A549 (cell line): ENCODE measurements at regions not wholly inside any gene's neighbourhood (a gene's known extent, or its start where the extent isn't known, plus 50 kb on each side); places are given as distances from the start of the nearest gene placed in this dataset.

ENCODE experiments used
- ATAC-seq, 2 experiments: fragments of 200-7000 bp in 1 of 2; fragments of >200 bp in 1 of 2; cut with Nextera tagmentation in 1 of 2; cut with Tn5 transposase in 1 of 2; 3 replicates each; pipeline versions ENCODE4 v1.8.0 to v1.9.1; 2018 to 2020; ENCODE audit warnings: mild to moderate bottlenecking in 1 of 2, moderate library complexity in 1 of 2
- CTCF ChIA-PET: fragments of 300-600 bp; sonication (Branson Sonifier 250); formaldehyde crosslinking; extraction: SDS; loops from one replicate; lab custom pipeline; 2021; ENCODE audit warnings: antibody characterized with exemption, inconsistent platforms; lab: Yijun Ruan, JAX
- POLR2A ChIA-PET: fragments of 350-600 bp; formaldehyde crosslinking; extraction: SDS; loops from one replicate; lab custom pipeline; 2021; ENCODE audit warnings: antibody characterized with exemption, inconsistent platforms; lab: Yijun Ruan, JAX
- DNase-seq, 2 experiments: peaks; one replicate each; pipeline versions ENCODE4 v3.0.0 to v3.0.0-alpha.2; 2011 to 2016; ENCODE audit warnings: low read depth in 1 of 2, low spot score in 1 of 2
- FAIRE-seq: peaks from 2 replicates; lab custom pipeline; 2011; peaks lifted over from hg19 to GRCh38; lab: Jason Lieb, UNC
- H3K27ac ChIP-seq, 2 experiments: fragments of >200 bp; sonication (Bioruptor Twin); formaldehyde crosslinking; 3 replicates each; pipeline ENCODE4 v1.5.1; 2016 to 2017
- H3K4me1 ChIP-seq: fragments of >200 bp; sonication (Bioruptor Twin); formaldehyde crosslinking; 3 replicates; pipeline ENCODE4 v1.6.1; 2016
- H3K4me2 ChIP-seq: fragments of >200 bp; sonication (Bioruptor Twin); formaldehyde crosslinking; 3 replicates; pipeline ENCODE4 v1.6.1; 2016
- H3K4me3 ChIP-seq: fragments of >200 bp; sonication (Bioruptor Twin); formaldehyde crosslinking; 3 replicates; pipeline ENCODE4 v1.5.1; 2016
- H3K9me3 ChIP-seq: fragments of >200 bp; sonication (Bioruptor Twin); formaldehyde crosslinking; 3 replicates; pipeline ENCODE4 v1.6.1; 2016
- CBX2 ChIP-seq: fragments of 200-600 bp; sonication (generic); IDR thresholded peaks from 2 replicates; pipeline ENCODE4 v1.6.1; 2016; ENCODE audit warnings: low read depth, mild to moderate bottlenecking, borderline replicate concordance
- CTCF ChIP-seq: fragments of >200 bp; sonication (Bioruptor Twin); formaldehyde crosslinking; IDR thresholded peaks from 3 replicates; pipeline ENCODE4 v1.5.1; 2016
- E2F6 ChIP-seq: IDR thresholded peaks from 2 replicates; pipeline ENCODE4 v1.6.1; 2012; ENCODE audit warnings: low read depth, borderline replicate concordance
- EP300 ChIP-seq, 2 experiments: fragments of >200 bp; sonication (Bioruptor Twin); formaldehyde crosslinking; IDR thresholded peaks; 2 replicates in 1 of 2; 3 replicates in 1 of 2; pipeline ENCODE4 v1.6.1; 2016 to 2017
- FOSL2 ChIP-seq, 2 experiments: fragments of 450-650 bp in 1 of 2; fragments of >200 bp in 1 of 2; sonication (Bioruptor Twin) in 1 of 2; formaldehyde crosslinking; IDR thresholded peaks; 2 replicates each; pipeline versions ENCODE4 v1.5.0 to v1.6.1; 2016 to 2020; ENCODE audit warnings: mild to moderate bottlenecking in 1 of 2, moderate library complexity in 1 of 2
- FOXS1 ChIP-seq: fragments of 250-450 bp; sonication (Bioruptor Pico); IDR thresholded peaks from 2 replicates; pipeline ENCODE4 v1.5.0; 2020; ENCODE audit warnings: mild to moderate bottlenecking, moderate library complexity
- GATA3 ChIP-seq: IDR thresholded peaks from 2 replicates; pipeline ENCODE4 v1.6.1; 2012; ENCODE audit warnings: borderline replicate concordance
- HDAC2 ChIP-seq: fragments of 200-600 bp; sonication (generic); IDR thresholded peaks from 2 replicates; pipeline ENCODE4 v1.6.1; 2016
- HEYL ChIP-seq: fragments of 250-450 bp; sonication (Bioruptor Pico); IDR thresholded peaks from 2 replicates; pipeline ENCODE4 v1.8.0; 2021; ENCODE audit warnings: mild to moderate bottlenecking, moderate library complexity
- HOXB13 ChIP-seq: fragments of 250-450 bp; sonication (Bioruptor Pico); IDR thresholded peaks from 2 replicates; pipeline ENCODE4 v1.5.0; 2020; ENCODE audit warnings: low read depth, mild to moderate bottlenecking, moderate library complexity
- MAX ChIP-seq: IDR thresholded peaks from 2 replicates; pipeline ENCODE4 v1.6.1; 2012
- MYC ChIP-seq: IDR thresholded peaks from 2 replicates; pipeline ENCODE4 v1.6.1; 2012; ENCODE audit warnings: mild to moderate bottlenecking, inconsistent platforms, low read length, improper control_type of control experiment, borderline replicate concordance
- NFE2L2 ChIP-seq: fragments of 150-350 bp; conservative IDR thresholded peaks from 2 replicates; pipeline ENCODE4 v1.6.1; 2014; ENCODE audit warnings: low read length
- POLR2AphosphoS2 ChIP-seq: conservative IDR thresholded peaks from 2 replicates; pipeline ENCODE4 v1.6.1; 2012; ENCODE audit warnings: low read length, improper control_type of control experiment, inconsistent platforms
- REST ChIP-seq: fragments of 200-600 bp; sonication (generic); IDR thresholded peaks from 2 replicates; pipeline ENCODE4 v1.6.1; 2016; ENCODE audit warnings: antibody characterized with exemption, mild to moderate bottlenecking, moderate library complexity
- RFX5 ChIP-seq: fragments of 450-650 bp; IDR thresholded peaks from 2 replicates; pipeline ENCODE4 v1.7.1; 2014; ENCODE audit warnings: antibody characterized with exemption, mild to moderate bottlenecking, moderate library complexity
- RNF2 ChIP-seq: fragments of 200-600 bp; sonication (generic); IDR thresholded peaks from 2 replicates; pipeline ENCODE4 v1.6.1; 2016; ENCODE audit warnings: low read depth, mild to moderate bottlenecking, antibody characterized with exemption, moderate library complexity, borderline replicate concordance
- SREBF2 ChIP-seq: fragments of 450-650 bp; IDR thresholded peaks from 2 replicates; pipeline ENCODE4 v1.6.1; 2014; ENCODE audit warnings: mild to moderate bottlenecking, moderate library complexity
- TP53 ChIP-seq: fragments of 250-450 bp; sonication (Bioruptor Pico); IDR thresholded peaks from 2 replicates; pipeline ENCODE4 v1.5.0; 2021; ENCODE audit warnings: mild to moderate bottlenecking, moderate library complexity
- ZC3H11A ChIP-seq: fragments of 450-650 bp; IDR thresholded peaks from 2 replicates; pipeline ENCODE4 v1.6.1; 2014; ENCODE audit warnings: antibody characterized with exemption, mild to moderate bottlenecking
- ZFP36 ChIP-seq: fragments of 450-650 bp; IDR thresholded peaks from 2 replicates; pipeline ENCODE4 v1.6.1; 2014; ENCODE audit warnings: borderline replicate concordance; ENCODE audit not compliant: partially characterized antibody
- ZNF302 ChIP-seq: fragments of 250-450 bp; sonication (Bioruptor Pico); IDR thresholded peaks from 2 replicates; pipeline ENCODE4 v1.9.0; 2021; ENCODE audit warnings: inconsistent platforms, mild to moderate bottlenecking, moderate library complexity
- WGBS: methylation state at CpG from one replicate; pipeline ENCODE4 v1.1.6; 2017; ENCODE audit errors: missing lambda C conversion rate; 5-methylcytosine and 5-hydroxymethylcytosine counted together
- TF ChIP-seq, protein P1 (sequence below): fragments of >200 bp; sonication (Bioruptor Twin); formaldehyde crosslinking; IDR thresholded peaks from 2 replicates; pipeline ENCODE4 v1.6.1; 2016
- TF ChIP-seq, protein P2 (sequence below): fragments of 450-650 bp; IDR thresholded peaks from 2 replicates; pipeline ENCODE4 v1.6.1; 2014; ENCODE audit warnings: antibody characterized with exemption
- TF ChIP-seq, protein P3 (sequence below): fragments of >200 bp; sonication (Bioruptor Twin); formaldehyde crosslinking; IDR thresholded peaks from 3 replicates; pipeline ENCODE4 v1.6.1; 2016

- TF ChIP-seq HOXB13 (CRISPR knock-in tag) (no peak), RNF2 (no peak)
Observed at GRCh38 chr14:65964366-65964765, 521.8 kb upstream of the CCDC196 start (continued).

DNA sequence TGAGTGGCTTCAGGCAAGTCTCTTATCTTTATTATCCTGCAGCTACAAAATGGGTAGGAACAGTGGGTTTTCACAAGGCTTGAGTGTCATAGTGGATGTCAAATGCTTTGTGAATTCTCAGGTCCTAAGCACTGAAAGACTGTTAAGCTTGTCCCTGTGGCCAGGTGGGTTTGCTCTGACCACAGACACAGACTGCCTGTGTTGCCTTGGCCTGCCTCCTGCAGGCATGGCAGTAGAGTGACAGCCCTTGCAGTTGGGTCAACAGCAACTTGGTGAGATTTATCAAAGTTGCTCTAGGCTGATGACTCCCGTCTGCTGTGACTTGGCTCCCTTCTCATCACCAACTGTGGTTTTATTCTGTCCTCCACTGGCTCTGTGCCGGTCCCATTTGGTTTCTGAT lies 520.0 kb upstream of the CCDC196 start:
- no peak overlapping the region for H3K4me3 ChIP-seq
- no peaks in the 10 kb centered on the region for H3K9me3 ChIP-seq
- CTCF ChIA-PET = interaction anchor here (0.5 to 1.1 kb wide), 2 partner anchors 49 to 802 kb away, joined by 3 read pairs; no protein-coding TSS in a partner anchor
- no peak for ATAC-seq
- no peak for FAIRE-seq
- H3K27ac ChIP-seq = no peak overlapping the region
- POLR2A ChIA-PET = no interaction called here
- TF ChIP-seq, protein P1, sequence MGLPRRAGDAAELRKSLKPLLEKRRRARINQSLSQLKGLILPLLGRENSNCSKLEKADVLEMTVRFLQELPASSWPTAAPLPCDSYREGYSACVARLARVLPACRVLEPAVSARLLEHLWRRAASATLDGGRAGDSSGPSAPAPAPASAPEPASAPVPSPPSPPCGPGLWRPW = no peak
- TF ChIP-seq REST = no peak
- TF ChIP-seq POLR2AphosphoS2 = no peak
- TF ChIP-seq FOSL2 (IDR thresholded peaks at IDR 0.05) = no peak
- no peak for TF ChIP-seq FOSL2 (CRISPR knock-in tag; IDR thresholded peaks at IDR 0.05)
- no peak for TF ChIP-seq CBX2
- no peak for TF ChIP-seq EP300 (IDR thresholded peaks at IDR 0.05)
- TF ChIP-seq HEYL = no peak
- TF ChIP-seq SREBF2 = no peak
- no peak for TF ChIP-seq HDAC2
- no peak for TF ChIP-seq MYC
- no peak for TF ChIP-seq MAX
- TF ChIP-seq RFX5 = no peak
- no peak for TF ChIP-seq RNF2
- no peak for TF ChIP-seq TP53 (CRISPR knock-in tag)
- no peak for TF ChIP-seq ZFP36
- TF ChIP-seq, protein P2, sequence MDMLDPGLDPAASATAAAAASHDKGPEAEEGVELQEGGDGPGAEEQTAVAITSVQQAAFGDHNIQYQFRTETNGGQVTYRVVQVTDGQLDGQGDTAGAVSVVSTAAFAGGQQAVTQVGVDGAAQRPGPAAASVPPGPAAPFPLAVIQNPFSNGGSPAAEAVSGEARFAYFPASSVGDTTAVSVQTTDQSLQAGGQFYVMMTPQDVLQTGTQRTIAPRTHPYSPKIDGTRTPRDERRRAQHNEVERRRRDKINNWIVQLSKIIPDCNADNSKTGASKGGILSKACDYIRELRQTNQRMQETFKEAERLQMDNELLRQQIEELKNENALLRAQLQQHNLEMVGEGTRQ = no peak
- no peak for TF ChIP-seq CTCF
- no peak for TF ChIP-seq ZC3H11A
- no peaks in the 10 kb centered on the region for H3K4me1 ChIP-seq
- H3K4me2 ChIP-seq = no peak overlapping the region
- DNase-seq = no peak
- WGBS = 5% methylated on average over 2 of the region's 2 CpGs

DNA sequence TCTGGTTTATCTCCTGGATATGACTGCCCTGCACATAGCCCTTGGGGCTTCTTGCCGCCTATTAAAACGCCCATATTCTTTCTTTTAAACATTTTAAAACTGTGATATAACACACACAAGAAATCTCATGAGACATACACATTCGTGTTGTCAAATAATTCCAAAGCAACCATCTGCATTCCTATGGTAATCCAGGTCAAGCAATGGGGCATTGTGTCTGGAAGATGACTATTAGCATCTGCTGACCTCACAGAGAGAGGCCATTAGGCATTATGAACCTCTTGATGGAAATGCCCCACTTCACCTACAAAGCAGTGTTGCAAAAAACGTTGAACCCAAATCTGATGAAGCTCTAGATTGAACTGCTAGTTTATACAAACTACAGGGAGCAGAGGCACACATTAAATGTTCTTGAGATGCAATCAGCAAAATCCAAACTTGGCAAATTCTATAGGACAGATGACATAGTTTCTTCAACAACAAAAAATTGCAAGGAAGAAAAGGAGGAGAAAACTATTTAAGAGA lies 513.8 kb upstream of the CCDC196 start:
- Histone ChIP-seq H3K4me2 (no peak overlapping the region), H3K9me3 (no peaks in the 10 kb centered on the region), H3K4me3 (no peak overlapping the region), H3K27ac (no peak overlapping the region), H3K4me1 (no peaks in the 10 kb centered on the region)
- FAIRE-seq = no peak
- ATAC-seq = no peak
- ChIA-PET CTCF (interaction anchor here (0.7 to 3.0 kb wide), 3 partner anchors 12 to 808 kb away, joined by 3 to 10 read pairs (median 7); no protein-coding TSS in a partner anchor), POLR2A (no interaction called here)
- TF ChIP-seq HEYL (no peak), E2F6 (no peak), ZNF302 (no peak), FOXS1 (CRISPR knock-in tag) (no peak), NFE2L2 (no peak), HDAC2 (no peak), EP300 (IDR thresholded peaks at IDR 0.05) (no peak), HOXB13 (CRISPR knock-in tag) (no peak), GATA3 (no peak)
- TF ChIP-seq, protein P3, sequence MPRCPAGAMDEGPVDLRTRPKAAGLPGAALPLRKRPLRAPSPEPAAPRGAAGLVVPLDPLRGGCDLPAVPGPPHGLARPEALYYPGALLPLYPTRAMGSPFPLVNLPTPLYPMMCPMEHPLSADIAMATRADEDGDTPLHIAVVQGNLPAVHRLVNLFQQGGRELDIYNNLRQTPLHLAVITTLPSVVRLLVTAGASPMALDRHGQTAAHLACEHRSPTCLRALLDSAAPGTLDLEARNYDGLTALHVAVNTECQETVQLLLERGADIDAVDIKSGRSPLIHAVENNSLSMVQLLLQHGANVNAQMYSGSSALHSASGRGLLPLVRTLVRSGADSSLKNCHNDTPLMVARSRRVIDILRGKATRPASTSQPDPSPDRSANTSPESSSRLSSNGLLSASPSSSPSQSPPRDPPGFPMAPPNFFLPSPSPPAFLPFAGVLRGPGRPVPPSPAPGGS = no peak
- 26% methylated on average over 4 of the region's 4 CpGs for WGBS
- DNase-seq = no peak
